ENCODE measurements at regions not wholly inside any gene's neighbourhood (a gene's known extent, or its start where the extent isn't known, plus 50 kb on each side); places are given as distances from the start of the nearest gene placed in this dataset.

GRCh38 chr6:48280035-48280620 lies 169.1 kb upstream of the PTCHD4 start:
- Histone ChIP-seq H3K9me3 (ENCODE audit: insufficient read depth, low read depth) (no peaks in the 10 kb centered on the region), H2AFZ (no peak overlapping the region), H4K20me1 (ENCODE audit: insufficient read depth) (no peaks in the 10 kb centered on the region), H3K27ac (no peak overlapping the region), H3K4me3 (no peak overlapping the region), H3F3A (ENCODE audit: insufficient read depth, low read depth) (no peaks in the 10 kb centered on the region), H3K36me3 (ENCODE audit: low read depth) (no peaks in the 10 kb centered on the region), H3K27me3 (ENCODE audit: insufficient read depth, low read depth) (no peaks in the 10 kb centered on the region), H3K4me1 (replicated peaks; ENCODE audit: insufficient read depth) (no peaks in the 10 kb centered on the region), H3K9me2 (ENCODE audit: insufficient read depth) (no peaks in the 10 kb centered on the region), H3K79me2 (ENCODE audit: low read depth) (no peaks in the 10 kb centered on the region), H3K4me2 (no peak overlapping the region)
- POLR2A ChIA-PET (ENCODE audit: unreplicated experiment) = no interaction called here
- no peak for TF ChIP-seq CTCF (conservative IDR thresholded peaks at IDR 0.05)
- no peak for TF ChIP-seq EZH2 (IDR thresholded peaks at IDR 0.05; ENCODE audit: low read depth)
- intact Hi-C loops (cut with micrococcal nuclease; ENCODE audit: unreplicated experiment) = no loop called here
- DNase-seq = no peak
- BruUV-seq (replicated peaks) = no TSS peak
- CTCF ChIA-PET = no interaction called here

DNA sequence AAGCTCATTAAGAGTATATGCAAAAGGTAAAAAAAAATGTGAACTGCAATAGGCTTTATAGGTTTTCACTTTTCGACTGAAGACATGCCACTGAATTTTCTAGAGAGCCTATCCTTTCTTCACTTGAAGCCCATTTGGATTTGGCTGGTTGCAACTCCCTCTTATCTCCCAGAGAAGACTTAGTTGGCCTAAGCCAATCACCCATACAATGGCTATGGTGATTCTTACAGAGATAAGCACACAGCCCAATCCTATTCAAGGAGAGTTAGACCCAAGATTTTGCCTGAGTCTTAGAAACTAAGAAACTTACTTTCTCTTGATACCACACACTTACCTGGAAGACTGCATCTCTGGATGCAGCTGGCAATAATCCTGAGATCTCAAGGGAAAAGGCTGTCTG lies 167.3 kb upstream of the PTCHD4 start:
- BruUV-seq (replicated peaks) = no TSS peak
- no peak overlapping the region for H2AFZ ChIP-seq

DNA sequence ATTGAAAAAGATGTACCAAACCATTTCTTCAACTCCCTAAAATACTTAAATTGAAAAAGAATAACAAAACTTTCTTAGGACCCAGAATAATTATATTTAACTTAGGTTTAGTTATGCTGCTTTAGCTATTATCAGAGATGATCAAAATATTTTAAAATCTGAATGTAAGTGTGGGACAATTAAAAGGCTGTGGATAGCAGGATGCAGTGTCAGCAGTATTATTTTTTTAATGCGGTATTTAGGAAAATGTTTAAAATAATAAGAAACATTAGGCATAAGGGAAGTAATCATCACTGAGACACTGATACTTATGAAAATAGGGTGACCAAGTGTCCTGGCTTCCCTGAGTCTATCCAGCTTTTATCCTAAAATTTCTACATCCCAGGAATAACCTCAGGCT lies 161.5 kb upstream of the PTCHD4 start:
- H3K27ac ChIP-seq = no peak overlapping the region
- H3K36me3 ChIP-seq (ENCODE audit: low read depth) = no peaks in the 10 kb centered on the region
- no peak overlapping the region for H3K4me2 ChIP-seq
- no peaks in the 10 kb centered on the region for H3K9me2 ChIP-seq (ENCODE audit: insufficient read depth)
- BruUV-seq (replicated peaks) = no TSS peak
- TF ChIP-seq EZH2 (IDR thresholded peaks at IDR 0.05; ENCODE audit: low read depth) (no peak), CTCF (conservative IDR thresholded peaks at IDR 0.05) (no peak)
- no peaks in the 10 kb centered on the region for H3F3A ChIP-seq (ENCODE audit: insufficient read depth, low read depth)
- no peak overlapping the region for H2AFZ ChIP-seq
- DNase-seq = no peak
- H3K9me3 ChIP-seq (ENCODE audit: insufficient read depth, low read depth) = peaks cover 9% of the 10 kb centered on the region; the same call in 1 of the 2 replicates
- ChIA-PET POLR2A (ENCODE audit: unreplicated experiment) (no interaction called here), CTCF (no interaction called here)
- intact Hi-C loops (cut with micrococcal nuclease; ENCODE audit: unreplicated experiment) = no loop called here
- H3K79me2 ChIP-seq (ENCODE audit: low read depth) = no peaks in the 10 kb centered on the region
- no peaks in the 10 kb centered on the region for H3K4me1 ChIP-seq (replicated peaks; ENCODE audit: insufficient read depth)
- H3K27me3 ChIP-seq (ENCODE audit: insufficient read depth, low read depth) = no peaks in the 10 kb centered on the region
- H4K20me1 ChIP-seq (ENCODE audit: insufficient read depth) = no peaks in the 10 kb centered on the region
- H3K4me3 ChIP-seq = no peak overlapping the region

More for the DNA sequence above, 167.3 kb upstream of the PTCHD4 start:
- POLR2A ChIA-PET (ENCODE audit: unreplicated experiment) = no interaction called here
- Histone ChIP-seq H3K9me2 (ENCODE audit: insufficient read depth) (no peaks in the 10 kb centered on the region), H3K79me2 (ENCODE audit: low read depth) (no peaks in the 10 kb centered on the region), H3K27me3 (ENCODE audit: insufficient read depth, low read depth) (no peaks in the 10 kb centered on the region), H3K9me3 (ENCODE audit: insufficient read depth, low read depth) (peaks cover 9% of the 10 kb centered on the region; the same call in 1 of the 2 replicates), H3K36me3 (ENCODE audit: low read depth) (no peaks in the 10 kb centered on the region), H3K4me3 (no peak overlapping the region), H3K4me2 (no peak overlapping the region), H3F3A (ENCODE audit: insufficient read depth, low read depth) (no peaks in the 10 kb centered on the region), H4K20me1 (ENCODE audit: insufficient read depth) (no peaks in the 10 kb centered on the region), H3K27ac (no peak overlapping the region), H3K4me1 (replicated peaks; ENCODE audit: insufficient read depth) (no peaks in the 10 kb centered on the region)
- CTCF ChIA-PET = no interaction called here
- intact Hi-C loops (cut with micrococcal nuclease; ENCODE audit: unreplicated experiment) = no loop called here
- TF ChIP-seq EZH2 (IDR thresholded peaks at IDR 0.05; ENCODE audit: low read depth) (no peak), CTCF (conservative IDR thresholded peaks at IDR 0.05) (no peak)
- DNase-seq = no peak

Measured in PC-9 (cell line).